ENCODE measurements at regions not wholly inside any gene's neighbourhood (a gene's known extent, or its start where the extent isn't known, plus 50 kb on each side); places are given as distances from the start of the nearest gene placed in this dataset.

GRCh38 chr3:103381296-103382079, 946.7 kb downstream of the ZPLD1 start:
- DNase-seq, result no peak

- no peak for DNase-seq
Measured at GRCh38 chr3:103385961-103386656, 951.3 kb downstream of the ZPLD1 start.

- DNase-seq, result no peak
Measured at GRCh38 chr3:103388214-103388613, 953.4 kb downstream of the ZPLD1 start.

- no peak for DNase-seq
Measured at GRCh38 chr3:103389356-103389755, 954.5 kb downstream of the ZPLD1 start.

- DNase-seq, result no peak
Measured at GRCh38 chr3:103393395-103394186, 958.8 kb downstream of the ZPLD1 start.

GRCh38 chr3:103403191-103403590, 968.4 kb downstream of the ZPLD1 start:
- no peak for DNase-seq

- no peak for DNase-seq
Measured at GRCh38 chr3:103406320-103406850, 971.6 kb downstream of the ZPLD1 start.

- DNase-seq, result no peak
Measured at GRCh38 chr3:103410231-103410630, 975.4 kb downstream of the ZPLD1 start.

GRCh38 chr3:103421460-103421859, 986.6 kb downstream of the ZPLD1 start:
- no peak for DNase-seq

- DNase-seq, result no peak
Measured at GRCh38 chr3:103437883-103438282, 1003.1 kb downstream of the ZPLD1 start.

- DNase-seq, result no peak
Measured at GRCh38 chr3:103440539-103441203, 1005.9 kb downstream of the ZPLD1 start.

GRCh38 chr3:103446953-103447629, 1012.3 kb downstream of the ZPLD1 start:
- no peak for DNase-seq

- no peak for DNase-seq
Measured at GRCh38 chr3:103453152-103453551, 1018.3 kb downstream of the ZPLD1 start.

- no peak for DNase-seq
Measured at GRCh38 chr3:103459815-103460214, 1025.0 kb downstream of the ZPLD1 start.

GRCh38 chr3:103470498-103470897, 1035.7 kb downstream of the ZPLD1 start:
- DNase-seq, result no peak

GRCh38 chr3:103494011-103494410, 1059.2 kb downstream of the ZPLD1 start:
- no peak for DNase-seq

- DNase-seq, result no peak
Measured at GRCh38 chr3:103494512-103494911, 1059.7 kb downstream of the ZPLD1 start.

- no peak for DNase-seq
Measured at GRCh38 chr3:103495186-103495585, 1060.4 kb downstream of the ZPLD1 start.

- DNase-seq, result no peak
Measured at GRCh38 chr3:103499132-103499900, 1064.5 kb downstream of the ZPLD1 start.

- DNase-seq, result no peak
Measured at GRCh38 chr3:103499967-103500366, 1065.2 kb downstream of the ZPLD1 start.

GRCh38 chr3:103510760-103511159, 1075.9 kb downstream of the ZPLD1 start:
- no peak for DNase-seq
